Upper lobe of left lung (tissue), 4 donors: ENCODE measurements at regions not wholly inside any gene's neighbourhood (a gene's known extent, or its start where the extent isn't known, plus 50 kb on each side); places are given as distances from the start of the nearest gene placed in this dataset.

Experiments
- CTCF ChIP-seq, 6 experiments: fragments of 450-650 bp in 4 of 6; fragments of 200-600 bp in 2 of 6; sonication (generic) in 2 of 6; IDR thresholded peaks; one replicate each; pipeline ENCODE4 v1.5.1; 2016 to 2019; ENCODE audit warnings: antibody characterized with exemption in 6 of 6
- EP300 ChIP-seq, 4 donors: sonication (generic); formaldehyde crosslinking; IDR thresholded peaks; one replicate each; pipeline ENCODE4 v1.5.1; 2017; ENCODE audit warnings: antibody characterized with exemption in 4 of 4, control low read depth in 2 of 4
- POLR2A ChIP-seq, 4 donors: fragments of 450-650 bp; IDR thresholded peaks; one replicate each; pipeline ENCODE4 v1.5.1; 2016 to 2017; ENCODE audit warnings: antibody characterized with exemption in 4 of 4, mild to moderate bottlenecking in 2 of 4
- POLR2AphosphoS5 ChIP-seq, 2 donors: sonication (generic); formaldehyde crosslinking; IDR thresholded peaks; one replicate each; pipeline ENCODE4 v1.5.1; 2017; ENCODE audit warnings: antibody characterized with exemption in 2 of 2

- TF ChIP-seq CTCF (IDR thresholded peaks at IDR 0.05) = no peak
- no peak for TF ChIP-seq EP300 (IDR thresholded peaks at IDR 0.05)
- no peak for TF ChIP-seq POLR2AphosphoS5 (IDR thresholded peaks at IDR 0.05)
- no peak for TF ChIP-seq POLR2A (IDR thresholded peaks at IDR 0.05)
Observed at GRCh38 chr14:101040538-101041442, 137.3 kb upstream of the RTL1 start.
